H9 (cell line): ENCODE measurements at regions not wholly inside any gene's neighbourhood (a gene's known extent, or its start where the extent isn't known, plus 50 kb on each side); places are given as distances from the start of the nearest gene placed in this dataset.

Source experiments
- DNase-seq: peaks from one replicate; pipeline ENCODE4 v3.0.0-alpha.2; 2017
- H2AFZ ChIP-seq: one replicate; pipeline ENCODE4 v1.6.1; 2013; ENCODE audit warnings: mild to moderate bottlenecking, low read length, control low read depth, moderate library complexity
- H2AK5ac ChIP-seq: 2 replicates; pipeline ENCODE4 v1.6.1; 2013; ENCODE audit warnings: low read length, control low read depth, mixed read lengths; ENCODE audit not compliant: insufficient read length
- H2BK120ac ChIP-seq: one replicate; pipeline ENCODE4 v1.6.1; 2013; ENCODE audit warnings: low read depth, mild to moderate bottlenecking, low read length, control low read depth, inconsistent platforms; ENCODE audit not compliant: poor library complexity, severe bottlenecking
- H2BK12ac ChIP-seq: 2 replicates; pipeline ENCODE4 v1.6.1; 2013; ENCODE audit warnings: low read length, control low read depth, mixed read lengths, low read depth; ENCODE audit not compliant: insufficient read length
- H2BK15ac ChIP-seq: 2 replicates; pipeline ENCODE4 v1.6.1; 2013; ENCODE audit warnings: low read depth, low read length, control low read depth
- H2BK20ac ChIP-seq: one replicate; pipeline ENCODE4 v1.6.1; 2013; ENCODE audit warnings: low read depth, mild to moderate bottlenecking, low read length, control low read depth, inconsistent platforms; ENCODE audit not compliant: poor library complexity, severe bottlenecking
- H2BK5ac ChIP-seq: 2 replicates; pipeline ENCODE4 v1.6.1; 2013; ENCODE audit warnings: low read length, control low read depth, mixed read lengths; ENCODE audit not compliant: insufficient read length
- H3K14ac ChIP-seq: 2 replicates; pipeline ENCODE4 v1.6.1; 2013; ENCODE audit warnings: low read length, control low read depth; ENCODE audit not compliant: insufficient read depth
- H3K18ac ChIP-seq: 2 replicates; pipeline ENCODE4 v1.6.1; 2013; ENCODE audit warnings: low read depth, mild to moderate bottlenecking, mixed read lengths, low read length, control low read depth; ENCODE audit not compliant: insufficient read length
- H3K23ac ChIP-seq: 2 replicates; pipeline ENCODE4 v1.6.1; 2013; ENCODE audit warnings: low read length, control low read depth, mixed read lengths, low read depth; ENCODE audit not compliant: insufficient read length
- H3K23me2 ChIP-seq: 2 replicates; pipeline ENCODE4 v1.6.1; 2013; ENCODE audit warnings: low read depth, mild to moderate bottlenecking, mixed read lengths, low read length, control low read depth; ENCODE audit not compliant: insufficient read length, poor library complexity, severe bottlenecking
- H3K27ac ChIP-seq: 2 replicates; pipeline ENCODE4 v1.5.1; 2013; ENCODE audit warnings: low read length, control low read depth, mixed read lengths, low read depth; ENCODE audit not compliant: insufficient read length
- H3K27me3 ChIP-seq: 2 replicates; pipeline ENCODE4 v1.6.1; 2013; ENCODE audit warnings: low read length, control low read depth, inconsistent platforms; ENCODE audit not compliant: insufficient read depth
- H3K4ac ChIP-seq: 2 replicates; pipeline ENCODE4 v1.6.1; 2013; ENCODE audit warnings: low read depth, mild to moderate bottlenecking, control low read depth, inconsistent platforms, low read length, moderate library complexity
- H3K4me1 ChIP-seq: 2 replicates; pipeline ENCODE4 v1.6.1; 2013; ENCODE audit warnings: low read length, control low read depth, inconsistent platforms; ENCODE audit not compliant: insufficient read depth
- H3K4me2 ChIP-seq: 2 replicates; pipeline ENCODE4 v1.6.1; 2013; ENCODE audit warnings: low read length, control low read depth, mixed read lengths; ENCODE audit not compliant: insufficient read length, insufficient read depth
- H3K56ac ChIP-seq: 2 replicates; pipeline ENCODE4 v1.6.1; 2013; ENCODE audit warnings: low read depth, mild to moderate bottlenecking, mixed read lengths, low read length, control low read depth; ENCODE audit not compliant: insufficient read length
- H3K79me1 ChIP-seq: 2 replicates; pipeline ENCODE4 v1.6.1; 2013; ENCODE audit warnings: low read depth, mild to moderate bottlenecking, moderate library complexity, low read length, control low read depth, inconsistent platforms; ENCODE audit not compliant: insufficient read depth, poor library complexity, severe bottlenecking
- H3K79me2 ChIP-seq: 2 replicates; pipeline ENCODE4 v1.6.1; 2013; ENCODE audit warnings: low read length, control low read depth, inconsistent platforms; ENCODE audit not compliant: insufficient read depth
- H3K9ac ChIP-seq: 2 replicates; pipeline ENCODE4 v1.6.1; 2013; ENCODE audit warnings: low read length, control low read depth, mixed read lengths; ENCODE audit not compliant: insufficient read length; ENCODE audit errors: extremely low read depth
- H3K9me3 ChIP-seq: one replicate; pipeline ENCODE4 v1.6.1; 2013; ENCODE audit warnings: low read depth, low read length, inconsistent platforms; ENCODE audit not compliant: control insufficient read depth
- H3T11ph ChIP-seq: one replicate; pipeline ENCODE4 v1.6.1; 2013; ENCODE audit warnings: mild to moderate bottlenecking, low read length, control low read depth, inconsistent platforms
- H4K20me1 ChIP-seq: one replicate; pipeline ENCODE4 v1.6.1; 2013; ENCODE audit not compliant: control insufficient read depth, insufficient read length, insufficient read depth
- H4K5ac ChIP-seq: 2 replicates; pipeline ENCODE4 v1.6.1; 2013; ENCODE audit warnings: low read depth, mild to moderate bottlenecking, mixed read lengths, low read length, control low read depth; ENCODE audit not compliant: insufficient read length
- H4K8ac ChIP-seq: replicated peaks from 2 replicates; pipeline ENCODE4 v1.6.1; 2013; ENCODE audit warnings: low read length, control low read depth, mixed read lengths, low read depth; ENCODE audit not compliant: insufficient read length
- H4K91ac ChIP-seq: 2 replicates; pipeline ENCODE4 v1.6.1; 2013; ENCODE audit warnings: low read depth, mild to moderate bottlenecking, moderate library complexity, mixed read lengths, low read length, control low read depth; ENCODE audit not compliant: insufficient read length
- H3K27ac Mint-ChIP-seq, 3 experiments: 2 replicates in 2 of 3; 3 replicates in 1 of 3; pipeline ENCODE4 v1.8.0; 2020 to 2021; ENCODE audit warnings: mixed read lengths in 3 of 3, mild to moderate bottlenecking in 1 of 3, moderate library complexity in 1 of 3
- H3K27me3 Mint-ChIP-seq: 2 replicates; pipeline ENCODE4 v1.8.0; 2021; ENCODE audit warnings: low read depth, mild to moderate bottlenecking, moderate library complexity, mixed read lengths
- H3K36me3 Mint-ChIP-seq, 3 experiments: 2 replicates in 2 of 3; 3 replicates in 1 of 3; pipeline ENCODE4 v1.8.0; 2020 to 2021; ENCODE audit warnings: low read depth in 3 of 3, mixed read lengths in 3 of 3; ENCODE audit not compliant: insufficient read depth in 1 of 3
- H3K4me1 Mint-ChIP-seq, 2 experiments: 2 replicates each; pipeline ENCODE4 v1.8.0; 2020; ENCODE audit warnings: mixed read lengths in 2 of 2
- H3K4me3 Mint-ChIP-seq, 2 experiments: 2 replicates in 1 of 2; 3 replicates in 1 of 2; pipeline ENCODE4 v1.8.0; 2020 to 2021; ENCODE audit warnings: mild to moderate bottlenecking in 2 of 2, mixed read lengths in 2 of 2, moderate library complexity in 1 of 2
- H3K9me3 Mint-ChIP-seq, 2 experiments: 2 replicates in 1 of 2; 3 replicates in 1 of 2; pipeline ENCODE4 v1.8.0; 2020; ENCODE audit warnings: mild to moderate bottlenecking in 2 of 2, mixed read lengths in 2 of 2, moderate library complexity in 1 of 2
- CTCF ChIP-seq: fragments of 200-600 bp; sonication (generic); conservative IDR thresholded peaks from 3 replicates; pipeline ENCODE4 v1.8.0; 2021; ENCODE audit warnings: antibody characterized with exemption, mild to moderate bottlenecking
- WGBS: extraction: QIAGEN DNeasy Blood & Tissue Kit; methylation state at CpG from one replicate; pipeline ENCODE4 v1.1.7; 2013; ENCODE audit warnings: missing lambda C conversion rate, low lambda C conversion rate, mixed read lengths; ENCODE audit not compliant: insufficient read length; ENCODE audit errors: extremely low coverage; 5-methylcytosine and 5-hydroxymethylcytosine counted together

- H3K18ac ChIP-seq = no peak overlapping the region
- no peak overlapping the region for H2AK5ac ChIP-seq
- no peaks in the 10 kb centered on the region for H3K79me1 ChIP-seq
- no peak for TF ChIP-seq CTCF
- H3K9me3 Mint-ChIP-seq = no peaks in the 10 kb centered on the region
- H3K4ac ChIP-seq = no peak overlapping the region
- H2BK5ac ChIP-seq = no peak overlapping the region
- no peak overlapping the region for H2AFZ ChIP-seq
- no peak for DNase-seq
- H4K8ac ChIP-seq = no peak overlapping the region
- no peak overlapping the region for H3K14ac ChIP-seq
- H4K5ac ChIP-seq = no peak overlapping the region
- H3K27me3 ChIP-seq = no peaks in the 10 kb centered on the region
- no peak overlapping the region for H4K91ac ChIP-seq
- no peak overlapping the region for H2BK20ac ChIP-seq
- H3K4me3 Mint-ChIP-seq = no peak overlapping the region
- no peaks in the 10 kb centered on the region for H3K27me3 Mint-ChIP-seq
- peaks cover 0 to 9% of the 10 kb centered on the region in 2 experiments; a peak in 2 of 4 replicates for H3K4me1 Mint-ChIP-seq
- H3K27ac ChIP-seq = no peak overlapping the region
- no peak overlapping the region for H3K56ac ChIP-seq
- H3K9ac ChIP-seq = no peak overlapping the region
- H3K4me2 ChIP-seq = no peak overlapping the region
- H3K36me3 Mint-ChIP-seq = no peaks in the 10 kb centered on the region
- H2BK15ac ChIP-seq = no peak overlapping the region
- H3K79me2 ChIP-seq = no peaks in the 10 kb centered on the region
- H4K20me1 ChIP-seq = no peaks in the 10 kb centered on the region
- no peak overlapping the region for H2BK120ac ChIP-seq
- no CpG with 5 or more reads among the region's 4 CpGs for WGBS
- no peak overlapping the region for H2BK12ac ChIP-seq
- no peak overlapping the region for H3T11ph ChIP-seq
- H3K23ac ChIP-seq = no peak overlapping the region
- no peaks in the 10 kb centered on the region for H3K23me2 ChIP-seq
- H3K4me1 ChIP-seq = no peaks in the 10 kb centered on the region
- no peak overlapping the region for H3K27ac Mint-ChIP-seq
- H3K9me3 ChIP-seq = no peaks in the 10 kb centered on the region
Measured at GRCh38 chr12:92292016-92292415, 146.4 kb upstream of the BTG1 start.
